PC-9 (cell line): ENCODE measurements at regions not wholly inside any gene's neighbourhood (a gene's known extent, or its start where the extent isn't known, plus 50 kb on each side); places are given as distances from the start of the nearest gene placed in this dataset.
"Not testable (repeated sequence)": the region's sequence is repeated elsewhere in the genome, so short reads cannot be mapped to it uniquely, and the experiment has no call there.

ENCODE experiments used
- BruUV-seq: library from RNA; stranded (reverse); fragments of 400-500 nt; replicated peaks from 2 replicates; lab custom pipeline; 2021; lab: Mats Ljungman, UMichigan
- CTCF ChIA-PET: fragments of 300-600 bp; sonication (Branson Sonifier 250); formaldehyde crosslinking; loops from one replicate; lab custom pipeline; 2022; ENCODE audit warnings: antibody characterized with exemption; lab: Charles Lee
- POLR2A ChIA-PET: fragments of 300-600 bp; sonication (Branson Sonifier 250); formaldehyde crosslinking; loops from one replicate; lab custom pipeline; 2022; ENCODE audit warnings: antibody characterized with exemption; ENCODE audit not compliant: unreplicated experiment; lab: Charles Lee
- DNase-seq, 2 experiments: peaks; one replicate each; pipeline versions ENCODE4 v3.0.0 to v3.0.0-alpha.2; 2015 to 2022; ENCODE audit warnings: mixed read lengths in 1 of 2
- H2AFZ ChIP-seq: fragments of 200-600 bp; sonication (generic); 2 replicates; pipeline ENCODE4 v1.8.1; 2017; ENCODE audit warnings: antibody characterized with exemption
- H3F3A ChIP-seq: fragments of 200-600 bp; sonication (generic); 2 replicates; pipeline ENCODE4 v1.8.1; 2017; ENCODE audit warnings: antibody characterized with exemption, mild to moderate bottlenecking, low read depth; ENCODE audit not compliant: insufficient read depth
- H3K27ac ChIP-seq: fragments of 200-600 bp; sonication (generic); 2 replicates; pipeline ENCODE4 v1.6.1; 2016; ENCODE audit warnings: mixed run types
- H3K27me3 ChIP-seq: fragments of 200-600 bp; sonication (generic); 2 replicates; pipeline ENCODE4 v1.6.1; 2016; ENCODE audit warnings: low read depth, mixed run types; ENCODE audit not compliant: insufficient read depth
- H3K36me3 ChIP-seq: fragments of 200-600 bp; sonication (generic); 2 replicates; pipeline ENCODE4 v1.6.1; 2016; ENCODE audit warnings: low read depth, mixed run types
- H3K4me1 ChIP-seq: fragments of 200-600 bp; sonication (generic); replicated peaks from 2 replicates; pipeline ENCODE4 v1.6.1; 2016; ENCODE audit warnings: mixed run types; ENCODE audit not compliant: insufficient read depth
- H3K4me2 ChIP-seq: fragments of 200-600 bp; sonication (generic); 2 replicates; pipeline ENCODE4 v1.6.1; 2017; ENCODE audit warnings: mixed run types
- H3K4me3 ChIP-seq: fragments of 200-600 bp; sonication (generic); 2 replicates; pipeline ENCODE4 v1.6.1; 2016; ENCODE audit warnings: mixed run types
- H3K79me2 ChIP-seq: fragments of 200-600 bp; sonication (generic); 2 replicates; pipeline ENCODE4 v1.6.1; 2017; ENCODE audit warnings: low read depth, mixed run types
- H3K9me2 ChIP-seq: fragments of 200-600 bp; sonication (generic); 2 replicates; pipeline ENCODE4 v1.8.1; 2017; ENCODE audit warnings: mild to moderate bottlenecking; ENCODE audit not compliant: insufficient read depth
- H3K9me3 ChIP-seq: fragments of 200-600 bp; sonication (generic); 2 replicates; pipeline ENCODE4 v1.8.1; 2016; ENCODE audit warnings: low read depth; ENCODE audit not compliant: insufficient read depth
- H4K20me1 ChIP-seq: fragments of 200-600 bp; sonication (generic); 2 replicates; pipeline ENCODE4 v1.8.1; 2017; ENCODE audit not compliant: insufficient read depth
- EZH2 ChIP-seq: fragments of 200-600 bp; sonication (generic); IDR thresholded peaks from 2 replicates; pipeline ENCODE4 v1.8.0; 2017; ENCODE audit warnings: antibody characterized with exemption, low read depth
- intact Hi-C: fragments of 100-400 bp; cut with micrococcal nuclease; formaldehyde crosslinking; loops from one replicate; pipeline ENCODE4 v1.10.0; 2022; ENCODE audit not compliant: unreplicated experiment
- TF ChIP-seq, protein P1 (sequence below): fragments of 200-600 bp; sonication (generic); conservative IDR thresholded peaks from 2 replicates; pipeline ENCODE4 v1.6.1; 2017; ENCODE audit warnings: mixed run types, antibody characterized with exemption, mild to moderate bottlenecking, moderate library complexity

DNA sequence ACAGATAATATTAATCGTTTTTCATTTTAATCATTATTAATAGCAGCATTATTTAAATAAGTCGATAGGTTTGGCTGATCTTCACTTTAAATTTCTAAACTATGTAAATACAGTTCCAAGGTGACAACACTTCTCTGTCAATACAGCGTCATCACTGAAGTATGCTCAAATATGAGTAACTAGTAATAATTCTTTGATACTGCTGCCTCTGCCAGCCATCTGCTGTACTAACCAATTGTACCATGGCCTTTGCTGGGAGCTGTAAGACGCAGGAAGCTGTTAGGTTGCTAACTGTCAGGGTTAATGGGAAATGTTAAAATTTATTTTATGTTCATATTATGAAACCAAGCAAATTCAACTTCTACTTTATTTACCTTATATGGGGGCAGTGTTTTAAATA lies 1650.5 kb upstream of the LRRTM3 start:
- intact Hi-C loops = no loop called here
- Histone ChIP-seq H3K27me3 (no peaks in the 10 kb centered on the region), H3K9me3 (peaks cover 12% of the 10 kb centered on the region; the same call in 1 of the 2 replicates), H3K4me2 (no peak overlapping the region), H3K36me3 (no peaks in the 10 kb centered on the region), H3K27ac (no peak overlapping the region), H2AFZ (no peak overlapping the region), H4K20me1 (no peaks in the 10 kb centered on the region), H3F3A (no peaks in the 10 kb centered on the region), H3K9me2 (no peaks in the 10 kb centered on the region), H3K4me1 (no peaks in the 10 kb centered on the region), H3K4me3 (no peak overlapping the region), H3K79me2 (no peaks in the 10 kb centered on the region)
- no peak for DNase-seq
- ChIA-PET CTCF (no interaction called here), POLR2A (no interaction called here)
- TF ChIP-seq EZH2 = no peak
- TF ChIP-seq, protein P1, sequence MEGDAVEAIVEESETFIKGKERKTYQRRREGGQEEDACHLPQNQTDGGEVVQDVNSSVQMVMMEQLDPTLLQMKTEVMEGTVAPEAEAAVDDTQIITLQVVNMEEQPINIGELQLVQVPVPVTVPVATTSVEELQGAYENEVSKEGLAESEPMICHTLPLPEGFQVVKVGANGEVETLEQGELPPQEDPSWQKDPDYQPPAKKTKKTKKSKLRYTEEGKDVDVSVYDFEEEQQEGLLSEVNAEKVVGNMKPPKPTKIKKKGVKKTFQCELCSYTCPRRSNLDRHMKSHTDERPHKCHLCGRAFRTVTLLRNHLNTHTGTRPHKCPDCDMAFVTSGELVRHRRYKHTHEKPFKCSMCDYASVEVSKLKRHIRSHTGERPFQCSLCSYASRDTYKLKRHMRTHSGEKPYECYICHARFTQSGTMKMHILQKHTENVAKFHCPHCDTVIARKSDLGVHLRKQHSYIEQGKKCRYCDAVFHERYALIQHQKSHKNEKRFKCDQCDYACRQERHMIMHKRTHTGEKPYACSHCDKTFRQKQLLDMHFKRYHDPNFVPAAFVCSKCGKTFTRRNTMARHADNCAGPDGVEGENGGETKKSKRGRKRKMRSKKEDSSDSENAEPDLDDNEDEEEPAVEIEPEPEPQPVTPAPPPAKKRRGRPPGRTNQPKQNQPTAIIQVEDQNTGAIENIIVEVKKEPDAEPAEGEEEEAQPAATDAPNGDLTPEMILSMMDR = no peak
- no TSS peak for BruUV-seq

DNA sequence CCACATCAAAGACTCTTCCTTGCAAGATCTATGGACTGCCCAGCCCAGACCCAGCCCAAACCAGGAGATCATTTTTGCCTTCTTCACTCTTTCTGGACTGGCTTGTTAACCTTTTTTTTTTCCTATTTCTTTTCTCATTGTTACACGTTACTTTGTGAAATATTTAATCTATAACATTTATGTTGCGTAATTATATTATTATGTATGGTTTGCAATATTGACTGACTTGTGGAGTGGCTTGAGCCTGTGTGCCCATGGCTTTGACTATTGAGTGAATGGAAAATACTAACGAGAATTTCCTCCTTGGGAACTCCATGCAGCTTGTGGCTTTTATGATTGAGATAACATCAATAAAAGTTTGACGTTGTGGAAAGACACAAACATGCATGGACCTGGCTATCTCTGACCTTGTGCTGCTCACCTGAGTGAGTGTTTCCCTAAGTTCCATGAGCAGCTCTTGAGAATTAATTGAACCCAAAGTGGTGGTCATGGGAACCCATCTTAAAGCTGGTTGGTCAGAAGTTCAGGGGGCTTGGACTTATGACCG lies 1641.3 kb upstream of the LRRTM3 start:
- Histone ChIP-seq H4K20me1 (no peaks in the 10 kb centered on the region), H3K79me2 (no peaks in the 10 kb centered on the region), H3K4me1 (no peaks in the 10 kb centered on the region), H3K4me3 (no peak overlapping the region), H3F3A (no peaks in the 10 kb centered on the region), H3K9me3 (peaks cover 3% of the 10 kb centered on the region; the same call in 1 of the 2 replicates), H3K4me2 (no peak overlapping the region), H3K27me3 (no peaks in the 10 kb centered on the region), H3K9me2 (no peaks in the 10 kb centered on the region; the same call in 1 of the 2 replicates), H2AFZ (no peak overlapping the region), H3K36me3 (no peaks in the 10 kb centered on the region), H3K27ac (no peak overlapping the region)
- DNase-seq = no peak
- CTCF ChIA-PET = no interaction called here
- TF ChIP-seq, protein P1 = no peak
- no peak for TF ChIP-seq EZH2
- BruUV-seq = no TSS peak
- POLR2A ChIA-PET = no interaction called here
- intact Hi-C loops = no loop called here

DNA sequence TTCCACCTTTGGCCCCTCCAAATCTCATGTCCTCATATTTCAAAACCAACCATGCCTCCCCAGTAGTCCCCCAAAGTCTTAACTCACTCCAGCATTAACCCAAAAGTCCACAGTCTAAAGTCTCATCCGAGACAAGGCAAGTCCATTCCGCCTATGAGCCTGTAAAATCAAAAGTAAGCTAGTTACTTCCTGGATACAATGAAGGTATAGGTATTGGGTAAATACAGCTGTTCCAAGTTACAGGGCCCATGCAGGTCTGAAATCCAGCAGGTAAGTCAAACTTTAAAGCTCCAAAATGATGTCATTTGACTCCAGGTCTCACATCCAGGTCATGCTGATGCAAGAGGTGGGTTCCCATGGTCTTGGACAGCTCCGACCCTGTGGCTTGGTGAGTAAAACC lies 1640.1 kb upstream of the LRRTM3 start:
- H3K9me2 ChIP-seq, H3K36me3 ChIP-seq, H3F3A ChIP-seq, H3K4me2 ChIP-seq, H3K9me3 ChIP-seq, H3K4me1 ChIP-seq, H3K79me2 ChIP-seq, H3K4me3 ChIP-seq, H3K27me3 ChIP-seq, POLR2A ChIA-PET, CTCF ChIA-PET, DNase-seq, H2AFZ ChIP-seq, H3K27ac ChIP-seq, H4K20me1 ChIP-seq, intact Hi-C loops, BruUV-seq: not testable (repeated sequence)

DNA sequence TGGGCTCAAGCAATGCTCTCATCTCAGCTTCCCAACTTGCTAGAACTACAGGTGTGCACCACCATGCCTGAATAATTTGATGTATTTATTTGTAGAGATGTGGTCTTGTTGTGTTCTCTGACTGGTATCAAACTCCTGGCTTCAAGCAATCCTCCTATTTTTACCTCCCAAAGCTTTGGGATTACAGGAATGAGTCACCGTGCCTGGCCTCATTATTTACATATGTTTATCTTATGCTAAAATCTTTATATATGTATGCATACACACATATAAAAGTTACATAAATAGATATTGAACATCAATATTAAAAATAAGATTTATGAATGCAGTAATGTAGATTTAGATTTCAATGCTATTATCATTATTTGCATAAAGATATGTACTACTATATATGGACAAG lies 1634.5 kb upstream of the LRRTM3 start:
- Histone ChIP-seq H3K4me1 (no peaks in the 10 kb centered on the region), H3K79me2 (no peaks in the 10 kb centered on the region), H3K9me2 (0 out of 2 replicates have a peak, but pooled peaks cover 8% of the 10 kb centered on the region), H3K4me3 (no peak overlapping the region), H3F3A (no peaks in the 10 kb centered on the region), H3K36me3 (no peaks in the 10 kb centered on the region), H3K27me3 (no peaks in the 10 kb centered on the region), H4K20me1 (no peaks in the 10 kb centered on the region), H2AFZ (no peak overlapping the region), H3K9me3 (no peaks in the 10 kb centered on the region), H3K4me2 (no peak overlapping the region), H3K27ac (no peak overlapping the region)
- TF ChIP-seq, protein P1 = no peak
- TF ChIP-seq EZH2 = no peak
- BruUV-seq = no TSS peak
- CTCF ChIA-PET = interaction anchor here (0.7 kb wide), 1 partner anchor 161 kb away, joined by 4 read pairs; no protein-coding TSS in a partner anchor
- no peak for DNase-seq
- intact Hi-C loops = no loop called here
- POLR2A ChIA-PET = no interaction called here
